ENCODE measurements at regions not wholly inside any gene's neighbourhood (a gene's known extent, or its start where the extent isn't known, plus 50 kb on each side); places are given as distances from the start of the nearest gene placed in this dataset.

DNA sequence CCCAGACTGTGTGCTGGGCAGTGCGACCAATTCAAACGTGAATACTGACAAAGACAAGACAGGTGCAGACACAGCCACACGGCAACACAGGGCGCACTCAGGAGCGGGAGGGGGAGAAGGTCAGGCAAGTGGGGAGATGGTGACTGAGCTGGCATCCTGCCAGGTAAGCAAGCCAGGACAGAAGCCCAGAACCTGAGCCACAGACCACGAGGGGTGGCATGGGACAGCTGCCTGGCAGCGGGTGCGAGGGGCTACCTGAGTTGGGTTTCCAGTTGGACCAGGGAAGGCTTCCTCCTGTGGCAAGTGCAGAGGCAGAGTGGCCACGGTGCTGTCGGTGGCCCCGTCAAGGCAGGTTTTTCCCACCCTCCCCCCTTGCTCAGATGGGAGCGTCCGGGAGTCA lies 215.2 kb upstream of the ARID1B start:
- Histone ChIP-seq H3K36me3 (ENCODE audit: control insufficient read depth in 2 of 2, insufficient read depth in 2 of 2, low read length in 2 of 2) (no peaks in the 10 kb centered on the region), H3K27me3 (ENCODE audit: control insufficient read depth in 2 of 2, insufficient read depth in 2 of 2, low read length in 2 of 2) (no peaks in the 10 kb centered on the region), H3K4me3 (ENCODE audit: low read length in 2 of 2) (no peak overlapping the region), H3K4me1 (ENCODE audit: control insufficient read depth in 2 of 2, insufficient read depth in 2 of 2, low read length in 2 of 2) (no peaks in the 10 kb centered on the region), H3K9me3 (ENCODE audit: control insufficient read depth in 2 of 2, low read length in 2 of 2) (no peaks in the 10 kb centered on the region), H3K27ac (ENCODE audit: low read depth in 2 of 2, low read length in 2 of 2) (no peak overlapping the region), H3K9ac (ENCODE audit: low read depth in 1 of 2, low read length in 2 of 2) (no peak overlapping the region)

DNA sequence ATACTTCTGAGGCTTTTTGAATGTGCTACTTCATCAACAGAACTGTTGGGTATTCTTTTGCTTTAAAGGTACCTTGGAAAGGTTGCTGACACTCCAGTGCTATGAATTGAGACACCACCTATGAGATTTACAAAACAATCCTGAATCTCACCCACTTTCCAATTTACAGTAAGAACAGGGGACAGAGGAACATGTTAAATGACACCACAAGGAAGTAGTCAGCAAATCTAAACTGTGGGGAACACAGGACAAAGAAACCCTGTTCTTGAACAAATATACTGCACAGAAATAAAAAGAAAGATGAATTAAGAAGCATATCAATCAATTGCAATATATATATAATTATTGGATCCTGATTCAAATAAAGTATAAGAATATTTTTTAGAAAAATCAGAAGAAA lies 216.7 kb upstream of the ARID1B start:
- H3K9ac ChIP-seq (ENCODE audit: low read depth in 1 of 2, low read length in 2 of 2): no peak overlapping the region
- no peaks in the 10 kb centered on the region for H3K36me3 ChIP-seq (ENCODE audit: control insufficient read depth in 2 of 2, insufficient read depth in 2 of 2, low read length in 2 of 2)
- no peak overlapping the region for H3K27ac ChIP-seq (ENCODE audit: low read depth in 2 of 2, low read length in 2 of 2)
- H3K4me1 ChIP-seq (ENCODE audit: control insufficient read depth in 2 of 2, insufficient read depth in 2 of 2, low read length in 2 of 2): no peaks in the 10 kb centered on the region
- no peaks in the 10 kb centered on the region for H3K9me3 ChIP-seq (ENCODE audit: control insufficient read depth in 2 of 2, low read length in 2 of 2)
- no peaks in the 10 kb centered on the region for H3K27me3 ChIP-seq (ENCODE audit: control insufficient read depth in 2 of 2, insufficient read depth in 2 of 2, low read length in 2 of 2)
- no peak overlapping the region for H3K4me3 ChIP-seq (ENCODE audit: low read length in 2 of 2)

DNA sequence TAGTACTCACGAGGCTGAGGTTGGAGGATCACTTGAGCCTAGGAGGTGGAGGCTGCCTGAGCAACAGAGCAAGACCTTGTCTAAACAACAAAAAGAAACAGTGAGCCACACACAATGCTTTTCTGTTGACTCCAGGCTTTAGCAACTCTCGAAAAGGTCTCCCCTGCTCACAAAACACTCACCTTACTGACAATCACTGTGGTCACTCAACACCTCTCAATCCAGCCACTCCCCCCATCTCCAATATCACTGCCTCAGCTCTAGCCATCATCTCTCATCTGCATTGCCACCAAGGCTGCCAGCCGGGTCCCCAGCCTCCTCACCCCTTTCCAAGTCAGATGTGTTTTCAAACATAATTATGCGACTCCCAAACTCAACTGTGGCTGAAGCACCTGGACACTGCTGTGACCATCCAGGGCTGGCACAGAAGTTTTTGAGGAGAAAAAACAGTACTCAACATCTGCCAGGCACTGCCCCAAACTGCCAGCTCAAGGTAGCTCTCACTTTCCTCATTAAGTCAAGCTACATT lies 218.0 kb upstream of the ARID1B start:
- Histone ChIP-seq H3K36me3 (ENCODE audit: control insufficient read depth in 2 of 2, insufficient read depth in 2 of 2, low read length in 2 of 2) (no peaks in the 10 kb centered on the region), H3K9ac (ENCODE audit: low read depth in 1 of 2, low read length in 2 of 2) (no peak overlapping the region), H3K9me3 (ENCODE audit: control insufficient read depth in 2 of 2, low read length in 2 of 2) (no peaks in the 10 kb centered on the region), H3K4me3 (ENCODE audit: low read length in 2 of 2) (no peak overlapping the region), H3K27ac (ENCODE audit: low read depth in 2 of 2, low read length in 2 of 2) (no peak overlapping the region), H3K4me1 (ENCODE audit: control insufficient read depth in 2 of 2, insufficient read depth in 2 of 2, low read length in 2 of 2) (no peaks in the 10 kb centered on the region), H3K27me3 (ENCODE audit: control insufficient read depth in 2 of 2, insufficient read depth in 2 of 2, low read length in 2 of 2) (no peaks in the 10 kb centered on the region)

DNA sequence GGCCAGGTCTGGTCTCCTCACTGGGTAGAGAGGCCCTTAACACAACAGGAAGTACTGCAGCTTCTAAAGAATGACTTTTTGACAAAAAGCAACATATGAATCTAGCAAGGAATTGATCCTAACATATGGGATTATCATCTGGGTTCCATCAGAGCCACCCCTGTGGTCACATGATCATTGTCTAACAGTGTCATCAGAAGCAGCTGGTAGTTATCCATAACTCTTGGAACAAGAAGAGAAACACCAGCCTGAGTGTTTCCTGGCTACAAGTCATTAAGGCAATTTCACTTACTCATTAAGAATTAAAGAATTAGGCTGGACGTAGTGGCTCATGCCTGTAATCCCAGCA lies 219.3 kb upstream of the ARID1B start:
- Histone ChIP-seq H3K27me3 (ENCODE audit: control insufficient read depth in 2 of 2, insufficient read depth in 2 of 2, low read length in 2 of 2) (no peaks in the 10 kb centered on the region), H3K9me3 (ENCODE audit: control insufficient read depth in 2 of 2, low read length in 2 of 2) (no peaks in the 10 kb centered on the region), H3K36me3 (ENCODE audit: control insufficient read depth in 2 of 2, insufficient read depth in 2 of 2, low read length in 2 of 2) (no peaks in the 10 kb centered on the region), H3K4me1 (ENCODE audit: control insufficient read depth in 2 of 2, insufficient read depth in 2 of 2, low read length in 2 of 2) (no peaks in the 10 kb centered on the region), H3K9ac (ENCODE audit: low read depth in 1 of 2, low read length in 2 of 2) (no peak overlapping the region), H3K27ac (ENCODE audit: low read depth in 2 of 2, low read length in 2 of 2) (no peak overlapping the region), H3K4me3 (ENCODE audit: low read length in 2 of 2) (no peak overlapping the region)

DNA sequence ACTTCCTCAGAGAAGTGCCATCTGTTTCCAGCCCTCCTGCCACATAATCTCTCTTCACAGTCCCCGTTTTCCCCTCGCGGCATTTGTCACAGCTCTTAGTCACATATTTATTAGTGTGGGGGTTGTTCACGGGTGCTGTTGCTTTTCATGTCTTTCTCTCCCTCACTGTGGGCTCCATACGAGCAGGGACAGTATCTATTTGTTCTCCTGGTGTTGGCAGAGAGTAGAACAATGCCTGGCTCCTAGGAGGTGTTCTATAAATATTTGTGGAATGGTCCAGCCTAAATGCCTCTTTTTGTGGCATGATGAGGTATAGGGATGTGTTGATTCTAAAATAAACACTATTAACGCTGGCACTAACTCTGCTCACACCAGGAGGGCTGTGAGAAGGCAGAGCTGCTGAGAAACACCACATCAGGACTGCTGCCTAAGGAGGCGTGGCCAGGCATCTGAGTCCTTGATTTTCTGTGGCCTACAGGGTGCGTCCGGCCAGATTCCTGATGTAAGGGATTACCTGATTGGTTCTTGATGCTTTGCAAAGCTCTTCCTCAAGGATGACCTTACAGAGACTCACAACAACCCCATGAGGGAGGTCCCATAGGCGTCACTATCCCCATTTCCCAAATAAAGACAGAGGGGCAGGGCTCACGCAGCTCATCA lies 219.8 kb upstream of the ARID1B start:
- H3K9ac ChIP-seq (ENCODE audit: low read depth in 1 of 2, low read length in 2 of 2): no peak overlapping the region
- no peaks in the 10 kb centered on the region for H3K36me3 ChIP-seq (ENCODE audit: control insufficient read depth in 2 of 2, insufficient read depth in 2 of 2, low read length in 2 of 2)
- H3K9me3 ChIP-seq (ENCODE audit: control insufficient read depth in 2 of 2, low read length in 2 of 2): no peaks in the 10 kb centered on the region
- H3K4me3 ChIP-seq (ENCODE audit: low read length in 2 of 2): no peak overlapping the region
- no peak overlapping the region for H3K27ac ChIP-seq (ENCODE audit: low read depth in 2 of 2, low read length in 2 of 2)
- H3K4me1 ChIP-seq (ENCODE audit: control insufficient read depth in 2 of 2, insufficient read depth in 2 of 2, low read length in 2 of 2): no peaks in the 10 kb centered on the region
- no peaks in the 10 kb centered on the region for H3K27me3 ChIP-seq (ENCODE audit: control insufficient read depth in 2 of 2, insufficient read depth in 2 of 2, low read length in 2 of 2)

DNA sequence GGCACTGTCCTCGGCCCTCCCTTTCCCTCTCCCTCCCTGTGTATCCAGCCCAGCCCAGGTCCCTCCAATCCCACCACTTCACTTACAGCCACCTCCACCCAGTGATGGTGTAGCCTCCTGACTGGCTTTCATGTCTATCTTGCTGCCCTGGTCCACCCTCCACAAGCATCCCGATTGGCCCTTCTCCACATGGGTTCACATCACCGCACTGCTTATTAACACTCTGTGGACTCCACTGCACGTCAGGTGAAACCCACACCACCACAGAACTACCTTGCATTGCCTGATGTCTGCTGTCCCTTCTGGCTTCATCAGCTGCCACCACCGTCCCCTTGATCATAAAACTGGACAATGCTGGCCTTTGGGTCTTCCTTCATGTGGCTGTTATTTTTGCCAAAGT lies 220.4 kb upstream of the ARID1B start:
- no peaks in the 10 kb centered on the region for H3K9me3 ChIP-seq (ENCODE audit: control insufficient read depth in 2 of 2, low read length in 2 of 2)
- H3K27me3 ChIP-seq (ENCODE audit: control insufficient read depth in 2 of 2, insufficient read depth in 2 of 2, low read length in 2 of 2): no peaks in the 10 kb centered on the region
- H3K4me1 ChIP-seq (ENCODE audit: control insufficient read depth in 2 of 2, insufficient read depth in 2 of 2, low read length in 2 of 2): no peaks in the 10 kb centered on the region
- no peak overlapping the region for H3K27ac ChIP-seq (ENCODE audit: low read depth in 2 of 2, low read length in 2 of 2)
- H3K9ac ChIP-seq (ENCODE audit: low read depth in 1 of 2, low read length in 2 of 2): no peak overlapping the region
- H3K36me3 ChIP-seq (ENCODE audit: control insufficient read depth in 2 of 2, insufficient read depth in 2 of 2, low read length in 2 of 2): no peaks in the 10 kb centered on the region
- no peak overlapping the region for H3K4me3 ChIP-seq (ENCODE audit: low read length in 2 of 2)

DNA sequence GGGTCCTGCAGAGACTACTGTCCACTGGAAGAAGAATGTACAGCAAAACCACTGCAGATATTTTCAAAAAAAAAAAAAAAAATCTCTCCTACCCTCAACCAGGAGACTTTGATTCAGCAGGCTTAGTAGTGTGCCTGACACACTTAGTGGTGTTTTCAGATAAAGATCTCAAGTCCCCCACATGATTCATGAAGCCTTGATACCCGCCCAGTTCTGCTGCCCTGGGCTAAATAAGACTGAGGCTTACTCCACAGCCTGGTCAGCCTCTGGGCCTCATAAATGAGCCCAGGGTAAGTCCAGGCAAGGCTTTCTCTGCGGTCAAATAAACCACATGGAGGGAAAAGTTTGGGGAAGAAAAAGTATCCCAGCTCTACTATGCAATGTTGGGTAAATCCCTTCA lies 222.1 kb upstream of the ARID1B start:
- Histone ChIP-seq H3K9me3 (ENCODE audit: control insufficient read depth in 2 of 2, low read length in 2 of 2) (no peaks in the 10 kb centered on the region), H3K27me3 (ENCODE audit: control insufficient read depth in 2 of 2, insufficient read depth in 2 of 2, low read length in 2 of 2) (no peaks in the 10 kb centered on the region), H3K4me1 (ENCODE audit: control insufficient read depth in 2 of 2, insufficient read depth in 2 of 2, low read length in 2 of 2) (no peaks in the 10 kb centered on the region), H3K9ac (ENCODE audit: low read depth in 1 of 2, low read length in 2 of 2) (no peak overlapping the region), H3K36me3 (ENCODE audit: control insufficient read depth in 2 of 2, insufficient read depth in 2 of 2, low read length in 2 of 2) (no peaks in the 10 kb centered on the region), H3K27ac (ENCODE audit: low read depth in 2 of 2, low read length in 2 of 2) (no peak overlapping the region), H3K4me3 (ENCODE audit: low read length in 2 of 2) (no peak overlapping the region)

DNA sequence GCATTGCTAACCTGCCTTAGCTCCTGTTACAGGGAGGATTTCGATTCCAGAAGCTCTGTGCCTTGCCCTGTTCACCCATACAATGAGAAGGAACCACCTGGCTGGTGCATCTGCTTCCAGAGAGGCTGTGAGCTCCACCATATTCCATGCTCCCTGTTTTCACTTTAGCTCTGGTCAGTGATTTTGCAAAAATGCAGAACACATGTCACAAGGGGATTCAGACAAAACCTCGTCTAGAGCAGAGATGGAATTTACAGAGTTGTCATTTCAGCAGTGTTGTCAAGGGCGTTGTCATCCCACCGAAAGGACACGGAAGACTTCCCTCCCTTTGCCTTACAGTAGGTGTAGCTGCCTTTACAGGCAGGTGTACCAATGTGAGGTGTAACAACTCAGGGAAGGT lies 223.0 kb upstream of the ARID1B start:
- Histone ChIP-seq H3K27me3 (ENCODE audit: control insufficient read depth in 2 of 2, insufficient read depth in 2 of 2, low read length in 2 of 2) (no peaks in the 10 kb centered on the region), H3K9me3 (ENCODE audit: control insufficient read depth in 2 of 2, low read length in 2 of 2) (no peaks in the 10 kb centered on the region), H3K27ac (ENCODE audit: low read depth in 2 of 2, low read length in 2 of 2) (no peak overlapping the region), H3K4me3 (ENCODE audit: low read length in 2 of 2) (no peak overlapping the region), H3K4me1 (ENCODE audit: control insufficient read depth in 2 of 2, insufficient read depth in 2 of 2, low read length in 2 of 2) (no peaks in the 10 kb centered on the region), H3K9ac (ENCODE audit: low read depth in 1 of 2, low read length in 2 of 2) (no peak overlapping the region), H3K36me3 (ENCODE audit: control insufficient read depth in 2 of 2, insufficient read depth in 2 of 2, low read length in 2 of 2) (no peaks in the 10 kb centered on the region)

DNA sequence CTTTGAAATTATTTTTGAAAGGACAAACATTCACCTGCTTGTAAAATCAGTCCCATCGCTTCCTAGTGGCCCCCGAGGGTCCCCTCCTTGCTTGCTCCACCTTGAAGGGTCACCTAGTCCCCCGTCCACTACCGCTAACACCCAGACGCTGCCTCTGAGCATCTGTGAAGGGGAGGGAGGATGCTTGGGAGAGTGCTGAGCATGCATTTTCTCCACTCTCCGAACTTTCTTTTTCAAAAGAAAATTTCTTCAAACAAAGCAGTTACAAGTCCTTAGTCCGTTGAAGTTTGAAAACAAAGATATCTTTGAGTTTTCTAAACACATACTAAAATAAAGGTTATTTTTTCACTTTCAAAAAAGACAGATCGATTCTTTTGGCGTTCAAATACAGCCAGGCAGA lies 224.3 kb upstream of the ARID1B start:
- Histone ChIP-seq H3K9me3 (ENCODE audit: control insufficient read depth in 2 of 2, low read length in 2 of 2) (no peaks in the 10 kb centered on the region), H3K27ac (ENCODE audit: low read depth in 2 of 2, low read length in 2 of 2) (no peak overlapping the region), H3K4me1 (ENCODE audit: control insufficient read depth in 2 of 2, insufficient read depth in 2 of 2, low read length in 2 of 2) (no peaks in the 10 kb centered on the region), H3K4me3 (ENCODE audit: low read length in 2 of 2) (no peak overlapping the region), H3K36me3 (ENCODE audit: control insufficient read depth in 2 of 2, insufficient read depth in 2 of 2, low read length in 2 of 2) (no peaks in the 10 kb centered on the region), H3K9ac (ENCODE audit: low read depth in 1 of 2, low read length in 2 of 2) (no peak overlapping the region), H3K27me3 (ENCODE audit: control insufficient read depth in 2 of 2, insufficient read depth in 2 of 2, low read length in 2 of 2) (no peaks in the 10 kb centered on the region)

DNA sequence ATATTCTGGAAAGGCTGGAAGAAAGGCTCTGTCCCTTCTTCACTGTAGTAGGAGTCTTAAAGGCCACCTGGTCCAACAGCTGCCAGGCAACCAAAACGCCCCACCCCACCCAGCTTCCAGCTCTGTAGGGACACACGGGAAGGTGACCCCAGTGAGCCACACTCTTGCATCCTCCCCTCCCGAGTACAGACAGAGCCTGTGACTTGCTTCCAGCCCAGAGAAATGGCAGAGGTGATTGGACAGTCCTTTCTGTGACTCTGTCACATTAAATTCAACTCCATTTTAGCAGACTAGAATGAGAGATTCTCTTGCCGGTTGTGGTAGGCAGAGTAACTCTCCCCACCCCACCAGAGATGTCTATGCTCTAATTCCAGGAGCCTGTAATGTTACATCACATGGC lies 226.2 kb upstream of the ARID1B start:
- no peaks in the 10 kb centered on the region for H3K4me1 ChIP-seq (ENCODE audit: control insufficient read depth in 2 of 2, insufficient read depth in 2 of 2, low read length in 2 of 2)
- H3K9me3 ChIP-seq (ENCODE audit: control insufficient read depth in 2 of 2, low read length in 2 of 2): no peaks in the 10 kb centered on the region
- H3K9ac ChIP-seq (ENCODE audit: low read depth in 1 of 2, low read length in 2 of 2): no peak overlapping the region
- H3K27me3 ChIP-seq (ENCODE audit: control insufficient read depth in 2 of 2, insufficient read depth in 2 of 2, low read length in 2 of 2): no peaks in the 10 kb centered on the region
- H3K27ac ChIP-seq (ENCODE audit: low read depth in 2 of 2, low read length in 2 of 2): no peak overlapping the region
- H3K36me3 ChIP-seq (ENCODE audit: control insufficient read depth in 2 of 2, insufficient read depth in 2 of 2, low read length in 2 of 2): no peaks in the 10 kb centered on the region
- H3K4me3 ChIP-seq (ENCODE audit: low read length in 2 of 2): no peak overlapping the region

DNA sequence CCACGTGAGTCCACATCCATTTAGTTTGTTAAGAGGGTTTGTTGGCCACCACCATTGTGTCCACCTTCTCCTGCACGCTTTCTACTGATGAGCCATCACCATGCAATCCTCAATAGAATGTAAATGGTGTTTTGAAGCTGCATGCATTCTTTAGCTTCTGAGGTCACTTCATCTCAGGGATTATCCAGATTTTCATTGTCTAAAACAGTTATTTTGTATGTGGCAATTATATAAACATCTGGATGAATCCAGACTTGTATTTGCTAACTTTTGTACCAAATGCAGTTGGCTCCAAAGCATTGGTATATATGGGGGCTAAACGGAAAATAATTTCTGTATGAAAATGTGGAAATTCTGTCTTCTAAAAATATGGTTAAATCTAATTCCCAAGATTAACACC lies 231.2 kb upstream of the ARID1B start:
- H3K27ac ChIP-seq (ENCODE audit: low read depth in 2 of 2, low read length in 2 of 2): no peak overlapping the region
- H3K9ac ChIP-seq (ENCODE audit: low read depth in 1 of 2, low read length in 2 of 2): no peak overlapping the region
- H3K9me3 ChIP-seq (ENCODE audit: control insufficient read depth in 2 of 2, low read length in 2 of 2): no peaks in the 10 kb centered on the region
- no peaks in the 10 kb centered on the region for H3K36me3 ChIP-seq (ENCODE audit: control insufficient read depth in 2 of 2, insufficient read depth in 2 of 2, low read length in 2 of 2)
- peaks cover 0 to 4% of the 10 kb centered on the region in 2 donors for H3K27me3 ChIP-seq (ENCODE audit: control insufficient read depth in 2 of 2, insufficient read depth in 2 of 2, low read length in 2 of 2)
- H3K4me1 ChIP-seq (ENCODE audit: control insufficient read depth in 2 of 2, insufficient read depth in 2 of 2, low read length in 2 of 2): no peaks in the 10 kb centered on the region
- H3K4me3 ChIP-seq (ENCODE audit: low read length in 2 of 2): no peak overlapping the region

All from mucosa of rectum (tissue), 2 donors.